K562 (cell line): ENCODE measurements at regions not wholly inside any gene's neighbourhood (a gene's known extent, or its start where the extent isn't known, plus 50 kb on each side); places are given as distances from the start of the nearest gene placed in this dataset.
"Not testable (repeated sequence)": the region's sequence is repeated elsewhere in the genome, so short reads cannot be mapped to it uniquely, and the experiment has no call there.

Experiments used
- ARID1B ChIP-seq: fragments of 450-650 bp; IDR thresholded peaks from 2 replicates; pipeline ENCODE4 v1.6.1; 2016; ENCODE audit warnings: antibody characterized with exemption, mild to moderate bottlenecking, inconsistent platforms
- CBFA2T3 ChIP-seq: fragments of 450-650 bp; IDR thresholded peaks from 2 replicates; pipeline ENCODE4 v1.6.1; 2017
- CC2D1A ChIP-seq: fragments of 450-650 bp; IDR thresholded peaks from 2 replicates; pipeline ENCODE4 v1.6.1; 2017; ENCODE audit warnings: mild to moderate bottlenecking
- CHAMP1 ChIP-seq: fragments of 450-650 bp; IDR thresholded peaks from 2 replicates; pipeline ENCODE4 v1.6.1; 2016; ENCODE audit warnings: mild to moderate bottlenecking
- CTBP1 ChIP-seq: fragments of 450-650 bp; IDR thresholded peaks from 2 replicates; pipeline ENCODE4 v1.6.1; 2016; ENCODE audit warnings: borderline replicate concordance
- DPF2 ChIP-seq: fragments of 450-650 bp; IDR thresholded peaks from 2 replicates; pipeline ENCODE4 v1.6.1; 2016
- EP300 ChIP-seq: IDR thresholded peaks from 2 replicates; pipeline ENCODE4 v1.6.1; 2012; ENCODE audit warnings: low read length, improper control_type of control experiment
- KLF16 ChIP-seq: IDR thresholded peaks from 2 replicates; pipeline ENCODE4 v1.6.1; 2016; ENCODE audit warnings: antibody characterized with exemption
- MECOM ChIP-seq: fragments of 250-450 bp; sonication (Bioruptor Pico); IDR thresholded peaks from 2 replicates; pipeline ENCODE4 v1.8.0; 2022; ENCODE audit warnings: inconsistent platforms
- MEIS2 ChIP-seq: fragments of 450-650 bp; IDR thresholded peaks from 2 replicates; pipeline ENCODE4 v1.6.1; 2014; ENCODE audit warnings: mild to moderate bottlenecking; ENCODE audit not compliant: partially characterized antibody
- MTA2 ChIP-seq: fragments of 450-650 bp; IDR thresholded peaks from 2 replicates; pipeline ENCODE4 v1.6.1; 2016; ENCODE audit warnings: low read depth
- NCOR1 ChIP-seq: fragments of 450-650 bp; IDR thresholded peaks from 2 replicates; pipeline ENCODE4 v1.6.1; 2016; ENCODE audit warnings: mild to moderate bottlenecking, moderate library complexity
- NFIC ChIP-seq: fragments of 450-650 bp; IDR thresholded peaks from 2 replicates; pipeline ENCODE4 v1.6.1; 2017; ENCODE audit warnings: mild to moderate bottlenecking, inconsistent platforms
- PBX2 ChIP-seq, 2 experiments: IDR thresholded peaks in 1 of 2; conservative IDR thresholded peaks in 1 of 2; 2 replicates each; pipeline ENCODE4 v1.6.1; 2016; ENCODE audit warnings: low read depth in 2 of 2, mild to moderate bottlenecking in 1 of 2, missing compliant biosample characterization in 1 of 2, missing genetic modification characterization in 1 of 2, moderate library complexity in 1 of 2
- SMARCC2 ChIP-seq: fragments of 450-650 bp; IDR thresholded peaks from 2 replicates; pipeline ENCODE4 v1.6.1; 2017; ENCODE audit warnings: antibody characterized with exemption, moderate library complexity, mild to moderate bottlenecking, low read depth
- SOX6 ChIP-seq: fragments of 450-650 bp; IDR thresholded peaks from 2 replicates; pipeline ENCODE4 v1.6.1; 2014; ENCODE audit warnings: mild to moderate bottlenecking
- TAL1 ChIP-seq: fragments of 450-650 bp; IDR thresholded peaks from 2 replicates; pipeline ENCODE4 v1.6.1; 2016; ENCODE audit warnings: mild to moderate bottlenecking
- TCF3 ChIP-seq: sonication (generic); formaldehyde crosslinking; IDR thresholded peaks from 2 replicates; pipeline ENCODE4 v1.4.0; 2020; ENCODE audit warnings: mild to moderate bottlenecking, missing genetic modification reagents
- TRIM24 ChIP-seq, 2 experiments: fragments of 450-650 bp; IDR thresholded peaks; 2 replicates each; pipeline ENCODE4 v1.6.1; 2016
- ZEB2 ChIP-seq: fragments of 450-650 bp; IDR thresholded peaks from 2 replicates; pipeline ENCODE4 v1.6.1; 2016
- TF ChIP-seq, protein P1 (sequence below), 2 experiments: fragments of 450-650 bp in 1 of 2; sonication (generic) in 1 of 2; formaldehyde crosslinking in 1 of 2; IDR thresholded peaks in 1 of 2; conservative IDR thresholded peaks in 1 of 2; 2 replicates each; pipeline versions ENCODE4 v1.6.1 to v1.8.1; 2016 to 2023; ENCODE audit warnings: mild to moderate bottlenecking in 2 of 2, moderate library complexity in 2 of 2, inconsistent platforms in 1 of 2, missing genetic modification reagents in 1 of 2

DNA sequence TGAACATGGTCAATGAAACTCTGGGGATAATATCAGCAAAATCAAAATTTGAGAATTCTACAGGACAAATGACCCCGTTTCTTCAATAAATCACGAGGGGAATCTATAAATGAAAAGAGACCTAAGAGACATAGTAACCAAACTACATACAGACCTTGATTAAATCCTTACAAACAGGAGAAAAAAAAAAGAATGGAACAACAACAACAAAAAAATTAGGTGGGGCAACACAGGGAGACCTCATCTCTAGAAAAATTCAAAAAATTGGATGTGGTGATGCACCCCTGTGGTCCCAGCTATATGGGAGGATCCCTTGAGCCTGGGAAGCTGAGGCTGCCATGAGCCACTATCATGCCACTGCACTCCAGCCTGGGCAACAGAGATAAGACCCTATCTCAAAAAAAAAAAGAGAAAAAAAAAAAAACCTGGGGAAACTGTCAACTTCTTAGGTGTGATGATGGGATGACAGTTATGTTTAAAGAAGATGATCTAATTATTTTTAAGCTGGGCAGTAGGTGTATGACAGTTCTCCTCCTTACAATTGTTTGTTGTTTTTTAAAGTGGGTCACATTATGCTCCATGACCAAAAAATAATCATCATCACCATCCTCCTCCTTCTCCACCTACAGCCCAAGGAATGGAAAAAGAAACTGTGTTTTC, 146.4 kb upstream of the EFCAB3 start (continued):
- TF ChIP-seq ZEB2, result peak; percentile 84
- TF ChIP-seq CC2D1A, result peak; percentile 83; the same call in 1 of the 2 replicates
- TF ChIP-seq TAL1, result peak; percentile 95
- peak; percentile 67 for TF ChIP-seq SMARCC2
- TF ChIP-seq, protein P1, sequence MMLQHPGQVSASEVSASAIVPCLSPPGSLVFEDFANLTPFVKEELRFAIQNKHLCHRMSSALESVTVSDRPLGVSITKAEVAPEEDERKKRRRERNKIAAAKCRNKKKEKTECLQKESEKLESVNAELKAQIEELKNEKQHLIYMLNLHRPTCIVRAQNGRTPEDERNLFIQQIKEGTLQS (IDR thresholded peaks at IDR 0.05), result peak; percentile 39; the same call in 1 of the 2 replicates
- TF ChIP-seq, protein P1 (CRISPR knock-in tag; conservative IDR thresholded peaks at IDR 0.05), result not testable (repeated sequence)
- peak; percentile 43 for TF ChIP-seq NFIC
- not testable (repeated sequence) for TF ChIP-seq PBX2 (CRISPR knock-in tag; IDR thresholded peaks at IDR 0.05; ENCODE audit: low read depth)
- peak; percentile 52; the same call in 1 of the 2 replicates for TF ChIP-seq PBX2 (tag; conservative IDR thresholded peaks at IDR 0.05; ENCODE audit: low read depth)
- peak; percentile 95 for TF ChIP-seq ARID1B
- TF ChIP-seq CHAMP1, result peak; percentile 60; the same call in 1 of the 2 replicates
- TF ChIP-seq SOX6, result peak; percentile 87
- TF ChIP-seq DPF2, result peak; percentile 86
- TF ChIP-seq NCOR1, result peak; percentile 76
- TF ChIP-seq EP300, result peak; percentile 73
- TF ChIP-seq CBFA2T3, result peak; percentile 86
- TF ChIP-seq TCF3 (CRISPR knock-in tag), result peak; percentile 87
- TF ChIP-seq MEIS2, result peak; percentile 76
- peak; percentile 88 for TF ChIP-seq MTA2
- TF ChIP-seq CTBP1, result peak; percentile 53; the same call in 1 of the 2 replicates
- peak in 1 of 2 experiments; percentile 73; a peak in 2 of 4 replicates for TF ChIP-seq TRIM24 (IDR thresholded peaks at IDR 0.05)
- peak; percentile 44; the same call in 1 of the 2 replicates for TF ChIP-seq MECOM
- peak; percentile 32; the same call in 1 of the 2 replicates for TF ChIP-seq KLF16
